A673 (cell line): ENCODE measurements at regions not wholly inside any gene's neighbourhood (a gene's known extent, or its start where the extent isn't known, plus 50 kb on each side); places are given as distances from the start of the nearest gene placed in this dataset.

Source experiments
- BruUV-seq: library from RNA; stranded (reverse); fragments of 400-500 nt; replicated peaks from 2 replicates; lab custom pipeline; 2021; lab: Mats Ljungman, UMichigan
- CTCF ChIA-PET: fragments of 300-600 bp; sonication (Branson Sonifier 250); formaldehyde crosslinking; loops from one replicate; lab custom pipeline; 2022; ENCODE audit warnings: antibody characterized with exemption; lab: Charles Lee
- POLR2A ChIA-PET: fragments of 300-600 bp; sonication (Branson Sonifier 250); formaldehyde crosslinking; loops from one replicate; lab custom pipeline; 2022; ENCODE audit warnings: antibody characterized with exemption; ENCODE audit not compliant: low non-redundant PET; lab: Charles Lee
- DNase-seq: peaks from one replicate; pipeline ENCODE4 v3.0.0-alpha.2; 2015; ENCODE audit warnings: low spot score
- H3K27ac ChIP-seq: fragments of 200-600 bp; sonication (generic); 2 replicates; pipeline ENCODE4 v1.5.1; 2016; ENCODE audit warnings: mixed run types, low read depth, mild to moderate bottlenecking, mixed read lengths, antibody characterized with exemption, low read length; ENCODE audit not compliant: poor library complexity, severe bottlenecking
- H3K27me3 ChIP-seq: fragments of 200-600 bp; sonication (generic); replicated peaks from 2 replicates; pipeline ENCODE4 v1.6.1; 2017; ENCODE audit warnings: mixed run types, low read depth, mild to moderate bottlenecking, mixed read lengths, antibody characterized with exemption, low read length; ENCODE audit not compliant: insufficient read depth, poor library complexity
- H3K36me3 ChIP-seq: fragments of 200-600 bp; sonication (generic); 2 replicates; pipeline ENCODE4 v1.6.1; 2016; ENCODE audit warnings: mixed run types, mild to moderate bottlenecking, mixed read lengths, antibody characterized with exemption, low read length; ENCODE audit not compliant: insufficient read depth, poor library complexity, severe bottlenecking
- H3K4me1 ChIP-seq: fragments of 200-600 bp; sonication (generic); 2 replicates; pipeline ENCODE4 v1.6.1; 2017; ENCODE audit warnings: mixed run types, mild to moderate bottlenecking, mixed read lengths, antibody characterized with exemption, low read length; ENCODE audit not compliant: insufficient read depth, poor library complexity, severe bottlenecking
- H3K4me3 ChIP-seq: fragments of 200-600 bp; sonication (generic); 2 replicates; pipeline ENCODE4 v1.5.1; 2016; ENCODE audit warnings: low read depth, mixed run types, mild to moderate bottlenecking, mixed read lengths, low read length; ENCODE audit not compliant: poor library complexity, severe bottlenecking
- H3K9me3 ChIP-seq: fragments of 200-600 bp; sonication (generic); 2 replicates; pipeline ENCODE4 v1.6.1; 2016; ENCODE audit warnings: mixed run types, low read depth, mild to moderate bottlenecking, mixed read lengths, antibody characterized with exemption, low read length; ENCODE audit not compliant: poor library complexity, severe bottlenecking
- CTCF ChIP-seq: fragments of 300-800, 200-600 bp; sonication (generic); conservative IDR thresholded peaks from 2 replicates; pipeline ENCODE4 v1.5.1; 2017; ENCODE audit warnings: low read depth, mild to moderate bottlenecking, antibody characterized with exemption, low read length, moderate library complexity, mixed read lengths
- EZH2 ChIP-seq: fragments of 200-600 bp; sonication (generic); IDR thresholded peaks from 2 replicates; pipeline ENCODE4 v1.6.1; 2017; ENCODE audit warnings: borderline replicate concordance, low read depth, mild to moderate bottlenecking, mixed read lengths, antibody characterized with exemption, low read length; ENCODE audit not compliant: poor library complexity, severe bottlenecking
- intact Hi-C: fragments of 100-400 bp; cut with micrococcal nuclease; formaldehyde crosslinking; loops from one replicate; pipeline ENCODE4 v1.10.0; 2022; ENCODE audit not compliant: unreplicated experiment

DNA sequence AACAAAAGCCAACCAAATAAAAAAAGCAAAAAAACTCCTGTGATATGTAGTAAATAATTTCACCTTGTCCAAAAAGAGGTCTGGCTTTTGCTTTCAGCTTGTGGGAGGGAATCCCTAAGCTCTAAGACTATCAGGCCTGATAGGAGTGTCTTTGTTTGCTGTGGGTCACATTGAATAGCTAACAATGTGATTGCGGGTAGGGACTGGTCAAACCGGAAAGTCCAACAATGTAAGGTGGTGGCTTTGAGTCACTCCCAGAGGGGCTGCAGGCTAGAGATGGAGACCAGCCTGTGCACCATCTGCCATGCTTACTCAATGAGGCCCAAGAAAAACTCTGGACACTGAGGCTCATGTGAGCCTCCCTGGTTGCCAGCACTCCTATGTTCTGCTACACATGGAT, 192.9 kb downstream of the TFCP2L1 start:
- POLR2A ChIA-PET: interaction anchor here (0.6 kb wide), 2 partner anchors 873 to 1867 kb away, joined by 4 to 6 read pairs; no protein-coding TSS in a partner anchor

DNA sequence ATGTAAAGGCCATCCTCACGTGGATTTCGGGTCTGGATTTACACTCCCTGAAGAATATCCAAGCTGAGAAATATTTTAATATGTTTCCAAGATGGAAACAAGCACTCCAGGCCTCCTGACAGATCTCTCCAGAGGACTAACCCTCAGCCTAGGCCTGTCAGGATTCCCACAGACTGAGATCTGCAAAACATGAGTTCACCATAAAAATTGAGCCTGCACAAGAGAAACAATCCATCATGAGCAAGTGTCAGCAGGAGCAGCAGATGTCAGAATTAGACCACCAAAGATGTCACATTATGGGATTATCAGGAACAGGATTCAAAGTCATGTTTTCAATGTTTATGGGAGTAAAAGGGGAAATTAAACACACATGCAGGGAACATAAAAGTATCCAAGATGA, 191.3 kb downstream of the TFCP2L1 start:
- intact Hi-C loops: no loop called here
- Histone ChIP-seq H3K4me3 (no peak overlapping the region), H3K9me3 (no peaks in the 10 kb centered on the region), H3K36me3 (no peaks in the 10 kb centered on the region), H3K27ac (no peak overlapping the region), H3K4me1 (peaks cover 3% of the 10 kb centered on the region), H3K27me3 (no peaks in the 10 kb centered on the region)
- BruUV-seq: no TSS peak
- CTCF ChIA-PET: interaction anchor here (1.3 kb wide), 1 partner anchor 14 kb away, joined by 3 read pairs; no protein-coding TSS in a partner anchor
- TF ChIP-seq CTCF: no peak
- no peak for TF ChIP-seq EZH2
- no peak for DNase-seq
- POLR2A ChIA-PET: no interaction called here

More for the DNA sequence above, 192.9 kb downstream of the TFCP2L1 start:
- Histone ChIP-seq H3K36me3 (no peaks in the 10 kb centered on the region), H3K4me1 (peaks cover 7% of the 10 kb centered on the region), H3K27me3 (no peaks in the 10 kb centered on the region), H3K4me3 (no peak overlapping the region), H3K9me3 (no peaks in the 10 kb centered on the region), H3K27ac (no peak overlapping the region)
- BruUV-seq: no TSS peak
- DNase-seq: no peak
- CTCF ChIA-PET: no interaction called here
- intact Hi-C loops: no loop called here
- TF ChIP-seq CTCF: no peak
- no peak for TF ChIP-seq EZH2

DNA sequence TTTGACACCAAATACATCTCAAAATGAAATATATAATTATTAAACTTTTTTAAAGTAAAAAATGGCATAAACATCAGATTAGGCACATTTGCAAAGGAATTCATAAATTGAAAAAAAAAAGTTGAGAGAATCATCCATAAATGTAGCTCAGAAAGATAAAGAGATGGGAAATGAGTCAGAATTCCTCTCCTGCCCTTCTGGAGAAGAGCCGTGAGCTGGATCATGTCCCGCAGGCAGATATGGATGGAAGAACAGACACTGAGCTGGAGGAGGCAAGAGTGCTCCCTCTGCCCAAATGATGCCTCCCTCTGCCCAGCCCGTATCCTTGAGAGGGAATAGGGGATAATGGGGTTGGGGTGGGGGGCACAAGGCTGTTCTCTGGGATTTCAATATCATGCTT, 190.9 kb downstream of the TFCP2L1 start:
- Histone ChIP-seq H3K27me3 (no peaks in the 10 kb centered on the region), H3K9me3 (no peaks in the 10 kb centered on the region), H3K36me3 (no peaks in the 10 kb centered on the region), H3K4me3 (no peak overlapping the region), H3K27ac (no peak overlapping the region), H3K4me1 (no peaks in the 10 kb centered on the region)
- intact Hi-C loops: no loop called here
- no peak for DNase-seq
- ChIA-PET POLR2A (no interaction called here), CTCF (interaction anchor here (0.7 to 1.3 kb wide), 2 partner anchors 14 to 15 kb away, joined by 3 to 6 read pairs; no protein-coding TSS in a partner anchor)
- no TSS peak for BruUV-seq
- TF ChIP-seq CTCF (no peak), EZH2 (no peak)
